ENCODE measurements at regions not wholly inside any gene's neighbourhood (a gene's known extent, or its start where the extent isn't known, plus 50 kb on each side); places are given as distances from the start of the nearest gene placed in this dataset.

- TF ChIP-seq CTCF (IDR thresholded peaks at IDR 0.05) (no peak), POLR2A (IDR thresholded peaks at IDR 0.05) (no peak)
These were observed 587.7 kb downstream of the GLUD2 start for GRCh38 chrX:121635141-121635540.
